NB4 (cell line): ENCODE measurements at regions not wholly inside any gene's neighbourhood (a gene's known extent, or its start where the extent isn't known, plus 50 kb on each side); places are given as distances from the start of the nearest gene placed in this dataset.

Source experiments
- CTCF ChIP-seq: IDR thresholded peaks from one replicate; pipeline ENCODE4 v1.5.1; 2012; ENCODE audit warnings: low read depth, low read length
- MAX ChIP-seq: IDR thresholded peaks from 2 replicates; pipeline ENCODE4 v1.6.1; 2011; ENCODE audit warnings: low read depth, low read length
- MYC ChIP-seq: IDR thresholded peaks from 2 replicates; pipeline ENCODE4 v1.6.1; 2011; ENCODE audit warnings: low read depth, low read length
- POLR2A ChIP-seq: IDR thresholded peaks from 2 replicates; pipeline ENCODE4 v1.6.1; 2011; ENCODE audit warnings: mild to moderate bottlenecking; ENCODE audit not compliant: insufficient read length; ENCODE audit errors: extremely low read depth

GRCh38 chr1:5745800-5746610 is 246.2 kb downstream of the NPHP4 start:
- peak; percentile 95 for TF ChIP-seq CTCF
- TF ChIP-seq POLR2A, result no peak
- TF ChIP-seq MAX, result peak; percentile 50; the same call in 1 of the 2 replicates
- no peak for TF ChIP-seq MYC
